Pancreas (tissue), 10 donors: ENCODE measurements at regions not wholly inside any gene's neighbourhood (a gene's known extent, or its start where the extent isn't known, plus 50 kb on each side); places are given as distances from the start of the nearest gene placed in this dataset.

Experiments
- ATAC-seq, 4 donors: fragments of 200-7000 bp; cut with Tn5 transposase; one replicate each; pipeline versions ENCODE4 v1.8.0 to v1.9.1; 2020; ENCODE audit warnings: mild to moderate bottlenecking in 4 of 4, moderate library complexity in 4 of 4
- DNase-seq, 6 donors: peaks; one replicate each; pipeline ENCODE4 v3.0.0-alpha.2; 2020
- FAIRE-seq: peaks from 2 replicates; lab custom pipeline; 2012; peaks lifted over from hg19 to GRCh38; lab: Jason Lieb, UNC
- H3K27ac ChIP-seq, 4 donors: fragments of 200-600 bp; sonication (generic); 1 replicate in 3 of 4; 2 replicates in 1 of 4; pipeline versions ENCODE4 v1.5.0 to v1.8.0; 2020
- H3K27me3 ChIP-seq, 4 donors: fragments of 200-600 bp; one replicate each; pipeline ENCODE4 v1.8.0; 2021
- H3K36me3 ChIP-seq, 3 donors: fragments of 200-600 bp; sonication (generic) in 1 of 3; one replicate each; pipeline versions ENCODE4 v1.5.0 to v1.8.0; 2020 to 2021
- H3K4me1 ChIP-seq, 3 donors: fragments of 200-600 bp; one replicate each; pipeline ENCODE4 v1.8.0; 2021
- H3K4me3 ChIP-seq, 4 donors: fragments of 200-600 bp; sonication (generic) in 2 of 4; one replicate each; pipeline versions ENCODE4 v1.5.0 to v1.8.0; 2020 to 2021
- H3K9me3 ChIP-seq, 4 donors: fragments of 200-600 bp; one replicate each; pipeline ENCODE4 v1.8.0; 2021
- whole genome bisulfite sequencing, 2 donors: extraction: QIAGEN DNeasy Blood & Tissue Kit; methylation state at CpG; one replicate each; pipeline ENCODE4 v1.1.7; 2013; 5-methylcytosine and 5-hydroxymethylcytosine counted together
- intact Hi-C, 3 donors: fragments of 100-400 bp; cut with DNase I; formaldehyde crosslinking; loops; one replicate each; pipeline versions ENCODE4 v1.11.1 to v1.14.2; 2022
- TF ChIP-seq, protein P1 (sequence below), 4 donors: fragments of 200-600 bp; sonication (generic) in 3 of 4; IDR thresholded peaks; one replicate each; pipeline versions ENCODE4 v1.5.0 to v1.8.0; 2021; ENCODE audit warnings: antibody characterized with exemption in 4 of 4
- donor health status: healthy with polysubstance abuse.
- donor health status: DM: no; HTN: no; CAD: no; lungs with moderate emphysema.
- donor health status: DM: no; HTN: no; CAD: no.
- donor health status: control.
- donor health status: control.
- donor health status: Bipolar disorder and iron deficiency.
- donor health status: DM: yes; HTN: yes; CAD: no.
- donor health status: DM: no; HTN: no; CAD: no.
- donor health status: DM: no; HTN: no; CAD: no.
- donor health status: DM: yes; HTN: yes; CAD: no.

DNA sequence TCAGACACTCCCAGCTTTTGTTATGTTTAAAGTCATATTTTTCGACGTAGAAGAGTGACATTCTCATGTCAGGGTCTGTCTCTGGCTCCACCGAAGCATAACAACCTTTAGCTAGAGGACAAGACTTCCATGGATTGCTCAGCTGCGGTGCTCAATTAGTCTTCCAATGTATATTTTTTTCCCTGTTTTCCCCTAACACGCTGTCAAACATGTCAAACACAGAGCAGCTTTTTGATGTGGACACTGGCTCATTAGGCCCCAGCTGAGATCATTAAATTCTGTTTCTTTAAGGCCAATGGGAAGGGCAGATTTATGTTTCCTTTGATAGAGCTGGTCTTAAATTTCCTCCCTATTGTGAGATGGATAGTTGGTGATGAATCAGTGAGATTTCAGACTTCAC is 525.4 kb downstream of the PIK3C3 start:
- Histone ChIP-seq H3K4me1 (no peaks in the 10 kb centered on the region), H3K9me3 (no peaks in the 10 kb centered on the region), H3K36me3 (no peaks in the 10 kb centered on the region), H3K27ac (no peak overlapping the region), H3K4me3 (no peak overlapping the region), H3K27me3 (no peaks in the 10 kb centered on the region)
- TF ChIP-seq, protein P1, sequence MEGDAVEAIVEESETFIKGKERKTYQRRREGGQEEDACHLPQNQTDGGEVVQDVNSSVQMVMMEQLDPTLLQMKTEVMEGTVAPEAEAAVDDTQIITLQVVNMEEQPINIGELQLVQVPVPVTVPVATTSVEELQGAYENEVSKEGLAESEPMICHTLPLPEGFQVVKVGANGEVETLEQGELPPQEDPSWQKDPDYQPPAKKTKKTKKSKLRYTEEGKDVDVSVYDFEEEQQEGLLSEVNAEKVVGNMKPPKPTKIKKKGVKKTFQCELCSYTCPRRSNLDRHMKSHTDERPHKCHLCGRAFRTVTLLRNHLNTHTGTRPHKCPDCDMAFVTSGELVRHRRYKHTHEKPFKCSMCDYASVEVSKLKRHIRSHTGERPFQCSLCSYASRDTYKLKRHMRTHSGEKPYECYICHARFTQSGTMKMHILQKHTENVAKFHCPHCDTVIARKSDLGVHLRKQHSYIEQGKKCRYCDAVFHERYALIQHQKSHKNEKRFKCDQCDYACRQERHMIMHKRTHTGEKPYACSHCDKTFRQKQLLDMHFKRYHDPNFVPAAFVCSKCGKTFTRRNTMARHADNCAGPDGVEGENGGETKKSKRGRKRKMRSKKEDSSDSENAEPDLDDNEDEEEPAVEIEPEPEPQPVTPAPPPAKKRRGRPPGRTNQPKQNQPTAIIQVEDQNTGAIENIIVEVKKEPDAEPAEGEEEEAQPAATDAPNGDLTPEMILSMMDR (IDR thresholded peaks at IDR 0.05), result no peak
- intact Hi-C loops, result no loop called here
- FAIRE-seq, result no peak
- WGBS, 2 donors, result 63 to 67% methylated on average over 5 of the region's 5 CpGs
- ATAC-seq, result no peak
- DNase-seq, result no peak

DNA sequence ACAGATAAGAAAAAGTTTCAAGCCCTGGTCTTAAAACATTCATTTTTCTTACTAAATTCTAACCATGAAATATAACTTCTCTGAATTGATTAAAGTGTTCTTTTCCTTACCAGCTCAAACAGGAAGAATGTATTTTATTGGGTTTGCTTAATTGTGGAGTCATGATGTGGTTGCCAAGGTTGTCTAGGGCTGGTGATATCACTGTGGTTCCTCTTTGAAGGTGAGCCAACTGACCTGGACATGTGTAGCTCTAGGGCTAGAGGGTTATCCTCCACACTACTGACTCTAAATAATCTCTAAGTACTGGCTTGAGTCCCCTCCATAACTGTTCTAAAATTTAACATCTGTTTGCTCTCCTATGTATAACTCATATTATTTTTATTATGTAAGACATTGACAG is 529.6 kb downstream of the PIK3C3 start:
- ATAC-seq (no peak), FAIRE-seq (no peak), DNase-seq (no peak)
- intact Hi-C loops, result no loop called here
- Histone ChIP-seq H3K4me3 (no peak overlapping the region), H3K36me3 (no peaks in the 10 kb centered on the region), H3K27me3 (no peaks in the 10 kb centered on the region), H3K9me3 (no peaks in the 10 kb centered on the region), H3K27ac (no peak overlapping the region), H3K4me1 (no peaks in the 10 kb centered on the region)
- TF ChIP-seq, protein P1 (IDR thresholded peaks at IDR 0.05), result no peak

DNA sequence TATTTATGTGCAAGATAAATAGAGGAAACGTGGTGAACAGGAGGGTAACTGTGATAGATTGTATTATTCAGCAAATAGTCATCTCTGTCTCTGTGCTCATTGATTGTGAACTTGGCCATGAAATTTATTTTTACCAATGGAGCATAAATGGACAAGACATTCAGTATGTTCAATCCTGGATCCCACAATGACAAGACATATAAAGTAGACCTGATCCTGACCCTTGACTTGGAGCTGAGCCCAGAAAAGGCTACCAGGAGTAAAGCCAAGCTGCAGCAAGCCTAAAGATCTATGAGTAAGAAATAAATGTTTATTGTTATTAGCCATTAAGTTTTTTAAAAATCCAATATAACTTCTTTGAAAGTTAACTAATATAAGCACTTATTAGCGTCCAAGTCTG is 531.2 kb downstream of the PIK3C3 start:
- no peaks in the 10 kb centered on the region for H3K9me3 ChIP-seq
- DNase-seq (no peak), ATAC-seq (no peak), FAIRE-seq (no peak)
- TF ChIP-seq, protein P1 (IDR thresholded peaks at IDR 0.05), result no peak
- no peaks in the 10 kb centered on the region for H3K36me3 ChIP-seq
- no peaks in the 10 kb centered on the region for H3K27me3 ChIP-seq
- no peaks in the 10 kb centered on the region for H3K4me1 ChIP-seq
- WGBS, 2 donors, result 25 to 30% methylated on average over 2 of the region's 2 CpGs
- no peak overlapping the region for H3K4me3 ChIP-seq
- intact Hi-C loops, result no loop called here
- no peak overlapping the region for H3K27ac ChIP-seq

DNA sequence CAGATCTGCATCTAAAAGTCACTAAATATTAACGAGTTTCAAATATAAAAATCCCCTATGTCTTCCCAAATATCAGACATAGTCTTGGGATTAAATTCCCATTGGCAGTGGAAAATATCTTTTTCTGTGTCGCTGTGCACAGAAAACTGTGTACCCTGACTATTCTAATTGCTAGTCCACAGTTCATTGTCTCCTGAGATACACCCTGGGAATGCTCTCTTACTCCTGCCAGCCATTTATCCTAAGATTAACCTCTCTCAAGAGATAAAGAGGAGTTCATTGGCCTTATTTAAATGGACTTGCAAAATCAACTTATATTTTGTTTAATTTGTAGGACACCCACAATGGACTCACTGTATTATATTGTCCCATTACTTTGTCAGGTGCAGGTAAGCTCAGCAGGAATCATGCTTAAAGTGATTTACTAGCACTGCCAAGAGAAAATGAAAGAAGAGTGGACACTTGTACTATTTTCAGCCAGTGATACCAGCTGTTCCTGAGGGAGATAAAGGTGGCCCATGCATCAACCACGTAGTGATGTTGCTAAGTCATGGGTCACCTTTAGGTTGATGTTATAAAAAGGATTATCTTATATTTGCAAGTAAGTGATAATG is 553.8 kb downstream of the PIK3C3 start:
- intact Hi-C loops, result no loop called here
- DNase-seq (no peak), ATAC-seq (no peak), FAIRE-seq (no peak)
- TF ChIP-seq, protein P1 (IDR thresholded peaks at IDR 0.05), result no peak
- Histone ChIP-seq H3K9me3 (no peaks in the 10 kb centered on the region), H3K4me1 (peaks cover 0 to 4% (median 0%) of the 10 kb centered on the region in 3 donors), H3K27ac (no peak overlapping the region), H3K27me3 (no peaks in the 10 kb centered on the region), H3K36me3 (no peaks in the 10 kb centered on the region), H3K4me3 (no peak overlapping the region)
- 53 to 64% methylated on average over 3 of the region's 3 CpGs for WGBS, 2 donors

DNA sequence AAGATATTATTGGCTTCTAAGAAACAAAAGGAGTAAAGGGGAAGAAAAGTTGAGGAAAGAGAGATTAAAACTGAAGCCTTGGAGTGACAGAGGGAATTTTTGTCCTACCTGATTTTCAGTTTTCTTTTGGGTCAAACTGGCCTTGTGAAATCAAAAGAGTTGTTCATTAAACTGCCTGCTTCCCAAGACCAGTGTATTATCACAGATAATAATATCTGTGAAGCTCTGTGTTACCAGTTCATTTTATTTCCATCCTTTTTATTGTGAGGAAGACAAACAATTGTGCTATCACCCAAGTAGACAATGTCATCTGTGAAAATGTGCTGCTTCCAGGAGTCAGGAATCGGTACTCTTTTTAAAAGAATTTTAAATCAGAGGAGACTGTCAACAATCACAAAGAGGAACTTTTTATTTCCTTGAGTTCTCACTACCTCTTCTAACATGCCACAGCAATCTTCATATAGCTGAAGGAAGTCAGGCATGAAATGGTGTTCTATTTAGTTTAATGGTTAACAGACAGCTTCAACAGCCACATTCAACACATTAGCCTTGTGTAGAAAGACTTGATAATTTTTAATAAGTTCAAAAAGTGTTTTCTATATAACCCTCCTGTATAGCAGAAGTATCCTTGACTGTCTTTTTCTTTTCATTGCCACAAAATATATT is 554.8 kb downstream of the PIK3C3 start:
- peaks cover 0 to 4% (median 0%) of the 10 kb centered on the region in 3 donors for H3K4me1 ChIP-seq
- intact Hi-C loops, result no loop called here
- no peak for DNase-seq
- 25 to 35% methylated on average over 1 of the region's 1 CpG for WGBS, 2 donors
- no peak for ATAC-seq
- H3K4me3 ChIP-seq, result no peak overlapping the region
- H3K27ac ChIP-seq, result no peak overlapping the region
- FAIRE-seq, result no peak
- TF ChIP-seq, protein P1 (IDR thresholded peaks at IDR 0.05), result no peak
- no peaks in the 10 kb centered on the region for H3K27me3 ChIP-seq
- H3K36me3 ChIP-seq, result no peaks in the 10 kb centered on the region
- H3K9me3 ChIP-seq, result no peaks in the 10 kb centered on the region
